ENCODE measurements at regions not wholly inside any gene's neighbourhood (a gene's known extent, or its start where the extent isn't known, plus 50 kb on each side); places are given as distances from the start of the nearest gene placed in this dataset.

GRCh38 chr5:110932755-110933488 is 138.6 kb upstream of the TSLP start:
- H3K4me3 ChIP-seq (replicated peaks; ENCODE audit: low read depth, low read length): no peak overlapping the region
- no peak for DNase-seq (ENCODE audit: low read depth)
- TF ChIP-seq, protein P1, sequence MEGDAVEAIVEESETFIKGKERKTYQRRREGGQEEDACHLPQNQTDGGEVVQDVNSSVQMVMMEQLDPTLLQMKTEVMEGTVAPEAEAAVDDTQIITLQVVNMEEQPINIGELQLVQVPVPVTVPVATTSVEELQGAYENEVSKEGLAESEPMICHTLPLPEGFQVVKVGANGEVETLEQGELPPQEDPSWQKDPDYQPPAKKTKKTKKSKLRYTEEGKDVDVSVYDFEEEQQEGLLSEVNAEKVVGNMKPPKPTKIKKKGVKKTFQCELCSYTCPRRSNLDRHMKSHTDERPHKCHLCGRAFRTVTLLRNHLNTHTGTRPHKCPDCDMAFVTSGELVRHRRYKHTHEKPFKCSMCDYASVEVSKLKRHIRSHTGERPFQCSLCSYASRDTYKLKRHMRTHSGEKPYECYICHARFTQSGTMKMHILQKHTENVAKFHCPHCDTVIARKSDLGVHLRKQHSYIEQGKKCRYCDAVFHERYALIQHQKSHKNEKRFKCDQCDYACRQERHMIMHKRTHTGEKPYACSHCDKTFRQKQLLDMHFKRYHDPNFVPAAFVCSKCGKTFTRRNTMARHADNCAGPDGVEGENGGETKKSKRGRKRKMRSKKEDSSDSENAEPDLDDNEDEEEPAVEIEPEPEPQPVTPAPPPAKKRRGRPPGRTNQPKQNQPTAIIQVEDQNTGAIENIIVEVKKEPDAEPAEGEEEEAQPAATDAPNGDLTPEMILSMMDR (IDR thresholded peaks at IDR 0.05; ENCODE audit: low read length, missing control alignments): no peak

DNA sequence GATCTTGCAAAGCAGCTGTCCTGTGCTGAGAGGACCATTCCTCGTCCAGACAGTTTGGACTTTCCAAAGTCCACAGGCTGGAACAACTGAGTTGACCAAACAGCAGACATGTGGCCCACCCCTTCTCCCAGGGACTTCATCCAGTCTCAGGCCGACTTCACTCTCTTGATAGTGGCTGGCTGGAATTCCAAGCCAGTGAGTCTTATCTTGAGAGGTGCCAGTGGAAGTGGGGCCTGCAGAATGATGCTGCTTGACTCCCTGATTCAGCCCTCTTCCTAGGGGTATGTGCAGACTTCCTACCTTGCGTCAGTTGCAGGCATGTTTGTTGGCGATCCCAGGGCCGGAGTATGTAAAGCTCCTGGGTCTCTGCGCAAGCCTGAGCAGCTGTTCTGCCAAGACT is 131.4 kb upstream of the TSLP start:
- TF ChIP-seq, protein P1 (IDR thresholded peaks at IDR 0.05; ENCODE audit: low read length, missing control alignments): no peak
- DNase-seq (ENCODE audit: low read depth): no peak
- no peak overlapping the region for H3K4me3 ChIP-seq (replicated peaks; ENCODE audit: low read depth, low read length)

GRCh38 chr5:110945874-110946436 is 125.6 kb upstream of the TSLP start:
- H3K4me3 ChIP-seq (replicated peaks; ENCODE audit: low read depth, low read length): no peak overlapping the region
- DNase-seq (ENCODE audit: low read depth): no peak
- TF ChIP-seq, protein P1 (IDR thresholded peaks at IDR 0.05; ENCODE audit: low read length, missing control alignments): no peak

DNA sequence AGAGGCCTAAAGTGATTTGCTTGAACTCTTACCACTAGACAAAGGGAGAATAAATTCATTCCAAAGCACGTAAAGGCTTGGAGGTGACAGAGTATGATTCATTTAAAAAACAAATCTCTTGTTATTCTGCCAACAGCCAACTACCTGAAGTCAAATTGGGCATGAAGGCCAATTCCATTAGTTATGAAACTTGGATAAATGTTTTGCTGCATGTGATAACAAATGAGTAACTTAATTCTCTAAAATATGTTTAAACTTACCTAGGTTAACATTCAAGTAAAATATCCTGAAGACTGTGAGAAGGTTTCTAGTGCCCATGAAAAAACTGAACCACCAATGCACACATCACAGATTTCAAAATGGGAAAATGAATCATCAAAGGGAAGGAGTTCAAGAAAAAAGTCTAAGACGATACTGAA is 120.1 kb upstream of the TSLP start:
- TF ChIP-seq, protein P1 (IDR thresholded peaks at IDR 0.05; ENCODE audit: low read length, missing control alignments): no peak
- peak; percentile 27 for DNase-seq (ENCODE audit: low read depth)

DNA sequence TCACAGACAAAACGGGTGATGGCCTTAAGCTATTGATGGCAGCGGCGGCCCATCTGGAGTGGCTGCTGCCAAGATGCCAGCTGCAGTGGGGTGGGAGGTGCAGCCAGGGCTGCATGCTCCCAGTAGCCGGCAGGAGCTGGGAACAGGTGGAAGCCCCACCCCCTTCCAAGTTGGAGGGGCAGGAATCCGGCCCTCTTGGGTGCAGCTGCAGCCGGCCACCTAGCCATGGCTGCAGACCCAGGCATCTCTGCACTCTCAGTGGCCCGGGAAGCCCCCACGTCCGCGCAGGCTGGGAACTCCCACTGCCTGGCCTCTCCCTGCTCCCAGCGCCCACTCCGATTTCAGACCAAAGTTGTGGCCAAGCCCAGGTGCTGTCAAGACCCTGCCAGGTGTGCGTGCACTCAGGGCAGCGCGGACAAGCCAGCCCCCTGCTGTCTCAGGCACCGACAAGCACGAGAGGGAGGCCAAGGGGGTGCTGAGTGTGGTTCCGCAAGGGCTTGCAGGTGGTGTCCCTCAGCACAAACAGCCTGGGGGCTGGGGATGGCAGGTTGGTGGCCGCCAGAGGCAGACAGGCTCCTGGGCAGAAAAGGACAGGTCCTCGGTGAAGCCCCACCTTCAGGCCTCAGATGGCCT is 115.1 kb upstream of the TSLP start:
- DNase-seq (ENCODE audit: low read depth): no peak
- H3K4me3 ChIP-seq (replicated peaks; ENCODE audit: low read depth, low read length): no peak overlapping the region
- TF ChIP-seq, protein P1 (IDR thresholded peaks at IDR 0.05; ENCODE audit: low read length, missing control alignments): no peak

More for the DNA sequence above, 120.1 kb upstream of the TSLP start:
- H3K4me3 ChIP-seq (replicated peaks; ENCODE audit: low read depth, low read length): no peak overlapping the region

GRCh38 chr5:110956913-110957813 is 114.3 kb upstream of the TSLP start:
- TF ChIP-seq, protein P1 (IDR thresholded peaks at IDR 0.05; ENCODE audit: low read length, missing control alignments): no peak

More at GRCh38 chr5:110956913-110957813, 114.3 kb upstream of the TSLP start:
- no peak overlapping the region for H3K4me3 ChIP-seq (replicated peaks; ENCODE audit: low read depth, low read length)
- no peak for DNase-seq (ENCODE audit: low read depth)
